ENCODE measurements at regions not wholly inside any gene's neighbourhood (a gene's known extent, or its start where the extent isn't known, plus 50 kb on each side); places are given as distances from the start of the nearest gene placed in this dataset.
"Not testable (repeated sequence)": the region's sequence is repeated elsewhere in the genome, so short reads cannot be mapped to it uniquely, and the experiment has no call there.

DNA sequence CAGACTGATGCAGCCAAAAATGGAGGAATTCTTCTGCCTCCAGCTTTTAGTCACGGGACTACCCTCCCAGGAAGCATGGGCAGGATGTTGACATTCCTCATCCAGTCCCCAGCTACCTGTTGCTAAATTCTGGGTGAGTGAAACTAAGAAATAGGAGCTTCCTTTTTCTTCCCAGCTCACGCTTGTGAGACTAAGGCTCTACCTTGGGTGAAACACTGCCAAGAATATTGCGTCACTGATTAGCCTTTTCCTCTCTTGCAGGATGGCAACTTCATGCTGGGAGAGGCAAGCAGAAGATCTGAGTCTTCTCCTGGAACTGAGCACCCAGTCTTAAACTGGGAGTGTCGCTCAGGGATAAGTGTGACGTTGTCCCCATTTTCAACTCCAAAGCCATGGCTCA is 59.7 kb downstream of the RNU2-63P start:
- FAIRE-seq = peak; percentile 64
- DNase-seq (ENCODE audit: insufficient read length, low spot score) = not testable (repeated sequence)

DNA sequence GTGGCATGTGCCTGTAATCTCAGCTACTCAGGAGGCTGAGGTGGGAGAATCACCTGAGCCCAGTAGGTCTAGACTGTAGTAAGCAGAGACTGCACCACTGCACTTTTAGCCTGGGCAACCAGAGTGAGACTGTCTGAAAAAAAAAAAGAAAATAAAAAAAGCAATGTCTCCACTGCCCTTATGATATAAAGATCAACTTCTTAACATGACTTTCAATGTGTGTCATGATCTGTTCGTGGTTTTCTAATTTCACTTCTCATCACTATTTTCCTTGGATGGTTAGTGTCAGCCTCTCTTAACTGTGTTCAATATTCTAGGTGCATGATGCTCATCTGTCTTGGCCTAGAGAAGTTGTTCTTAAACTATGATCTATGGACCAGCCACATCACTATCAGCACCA is 67.3 kb downstream of the RNU2-63P start:
- DNase-seq (ENCODE audit: insufficient read length, low spot score) = not testable (repeated sequence)
- peak; percentile 33 for FAIRE-seq

DNA sequence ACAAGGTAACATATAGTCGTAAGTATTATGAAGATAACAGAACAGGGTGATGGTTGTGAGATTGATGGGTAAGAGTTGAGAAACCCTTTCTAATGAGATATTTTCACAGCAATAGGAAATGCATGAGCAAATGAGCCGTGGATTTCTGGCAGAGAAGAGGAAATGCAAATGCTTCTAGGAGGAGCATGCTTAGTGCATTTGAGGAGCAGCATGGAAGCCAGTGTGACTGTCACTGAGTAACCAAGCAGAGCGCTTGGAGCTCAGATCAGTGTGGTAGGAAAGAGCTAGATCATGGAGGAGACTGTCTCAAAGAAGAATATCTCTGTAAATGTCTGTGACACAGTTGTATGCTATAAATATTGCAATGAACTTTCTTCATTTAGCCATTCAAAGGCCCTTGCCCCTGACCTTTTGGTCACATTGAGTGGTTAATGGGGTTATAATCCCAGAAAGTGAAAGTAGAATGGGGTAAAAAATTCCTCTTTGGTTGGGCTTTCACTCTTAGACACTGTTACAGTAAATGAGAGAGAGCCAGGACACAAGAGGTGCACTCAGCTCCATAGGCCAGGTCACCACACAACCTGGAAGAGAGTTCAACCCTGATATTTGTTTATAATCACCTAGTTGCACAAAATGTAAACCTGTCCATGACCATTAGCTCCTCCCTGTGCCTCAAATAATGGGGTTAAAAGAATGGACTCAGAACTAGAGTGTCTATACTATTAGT is 69.5 kb downstream of the RNU2-63P start:
- DNase-seq (ENCODE audit: insufficient read length, low spot score) = not testable (repeated sequence)
- peak; percentile 81 for FAIRE-seq

DNA sequence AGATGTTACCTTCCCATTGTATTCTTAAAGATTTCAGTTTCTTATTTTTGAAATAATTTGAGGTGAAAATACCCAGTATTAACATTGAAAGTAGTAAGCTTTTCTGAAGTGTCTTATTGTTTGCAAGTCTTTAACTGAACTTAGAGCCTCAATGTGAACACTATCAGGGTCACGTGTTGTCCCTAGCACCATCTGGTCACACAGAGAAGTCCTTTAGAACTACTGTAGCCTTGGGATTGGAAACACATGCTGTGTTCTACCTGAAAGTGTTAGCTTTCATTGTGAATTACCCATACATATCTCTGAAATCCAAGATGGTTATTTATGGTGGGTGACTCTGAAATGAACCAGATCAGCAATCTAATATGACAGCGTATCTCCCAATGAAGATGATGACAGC is 77.0 kb downstream of the RNU2-63P start:
- peak; percentile 92 for FAIRE-seq
- DNase-seq (ENCODE audit: insufficient read length, low spot score) = not testable (repeated sequence)

DNA sequence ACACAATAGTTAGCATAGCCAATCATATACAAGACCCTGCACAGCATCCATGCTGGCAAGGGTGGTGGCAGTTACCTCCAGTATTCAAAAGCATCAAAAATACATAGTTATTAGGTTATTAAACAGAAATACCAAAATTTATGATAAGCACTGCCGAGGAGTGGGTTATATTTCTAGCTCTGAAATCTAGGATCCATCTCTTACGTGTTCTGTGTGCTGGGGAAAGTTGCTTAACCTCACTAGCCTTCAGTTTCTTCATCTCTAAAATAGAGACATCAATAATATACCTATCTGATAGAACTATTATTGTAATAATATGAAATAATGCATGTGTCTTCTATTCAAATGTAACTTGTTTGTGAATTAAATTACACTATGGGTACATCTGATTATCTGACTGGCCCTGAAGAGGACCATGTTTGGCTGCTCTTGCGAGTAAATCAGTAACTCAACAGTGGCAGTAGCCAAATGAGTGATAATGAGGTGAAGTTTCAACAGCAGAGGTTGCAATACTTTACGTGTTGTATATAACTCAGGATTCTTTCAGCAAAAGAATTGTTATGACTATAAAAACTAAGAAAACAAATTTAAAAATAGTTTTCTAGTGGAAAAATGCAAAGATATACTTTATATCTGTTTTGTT is 93.5 kb upstream of the RGPD2 start:
- DNase-seq (ENCODE audit: insufficient read length, low spot score) = not testable (repeated sequence)
- peak; percentile 27 for FAIRE-seq

DNA sequence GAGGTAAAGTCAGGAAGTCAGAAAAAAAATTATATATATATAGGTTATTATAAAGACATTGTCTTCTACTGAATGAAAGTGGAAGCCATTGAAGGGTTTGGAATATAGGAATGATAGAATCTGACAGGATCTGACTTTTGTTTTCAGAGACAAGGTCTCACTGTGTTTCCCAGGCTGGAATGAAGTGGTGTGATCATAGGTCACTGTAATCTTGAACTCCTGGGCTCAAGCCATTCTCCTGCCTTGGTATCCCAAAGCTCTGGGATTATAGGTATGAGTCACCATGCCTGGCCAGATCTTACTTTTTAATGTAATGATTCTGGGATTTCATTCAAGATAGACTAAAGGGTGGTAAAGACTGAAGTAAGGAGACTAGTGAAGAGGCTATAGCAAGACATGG is 91.6 kb upstream of the RGPD2 start:
- FAIRE-seq = peak; percentile 84

DNA sequence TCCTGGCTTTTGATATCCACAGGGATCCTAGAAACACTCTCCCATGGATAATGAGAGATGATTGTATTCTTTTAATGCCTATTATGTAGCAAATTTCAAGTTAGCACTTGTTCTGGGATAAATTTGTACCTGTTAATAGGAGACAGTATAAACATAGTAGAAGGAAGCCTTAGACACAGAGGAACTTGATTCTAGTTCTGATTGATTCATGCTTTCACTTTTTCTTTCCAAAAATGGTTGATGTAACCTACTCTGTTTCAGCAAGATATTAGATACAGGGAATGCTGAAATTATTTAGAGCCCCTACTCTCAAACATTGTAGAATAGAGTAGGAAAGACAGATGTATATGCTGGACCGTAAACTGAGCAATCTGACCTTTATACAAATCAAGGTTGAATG is 85.3 kb upstream of the RGPD2 start:
- DNase-seq (ENCODE audit: insufficient read length, low spot score) = not testable (repeated sequence)
- FAIRE-seq = peak; percentile 66

More for the DNA sequence above, 91.6 kb upstream of the RGPD2 start:
- DNase-seq (ENCODE audit: insufficient read length, low spot score) = not testable (repeated sequence)

DNA sequence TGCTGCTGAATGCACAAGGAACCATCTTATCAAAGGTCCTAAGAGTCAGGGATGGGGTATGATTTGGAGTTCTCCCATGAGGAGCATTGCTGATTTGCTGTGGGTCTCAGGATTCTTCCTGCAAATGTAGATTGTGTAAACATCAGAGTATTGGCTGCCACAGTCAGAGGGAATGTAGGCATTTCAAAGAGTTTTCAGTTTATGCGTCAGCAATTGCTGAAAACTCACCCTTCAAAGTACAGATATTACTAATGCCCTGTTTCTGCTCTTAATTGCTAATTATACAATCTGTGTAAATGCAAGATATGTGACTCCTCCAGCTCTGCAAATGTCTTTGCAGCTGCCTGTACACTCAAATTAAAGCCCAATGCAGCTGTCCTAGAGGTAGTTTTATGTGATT is 83.4 kb upstream of the RGPD2 start:
- not testable (repeated sequence) for DNase-seq (ENCODE audit: insufficient read length, low spot score)
- peak; percentile 84 for FAIRE-seq

DNA sequence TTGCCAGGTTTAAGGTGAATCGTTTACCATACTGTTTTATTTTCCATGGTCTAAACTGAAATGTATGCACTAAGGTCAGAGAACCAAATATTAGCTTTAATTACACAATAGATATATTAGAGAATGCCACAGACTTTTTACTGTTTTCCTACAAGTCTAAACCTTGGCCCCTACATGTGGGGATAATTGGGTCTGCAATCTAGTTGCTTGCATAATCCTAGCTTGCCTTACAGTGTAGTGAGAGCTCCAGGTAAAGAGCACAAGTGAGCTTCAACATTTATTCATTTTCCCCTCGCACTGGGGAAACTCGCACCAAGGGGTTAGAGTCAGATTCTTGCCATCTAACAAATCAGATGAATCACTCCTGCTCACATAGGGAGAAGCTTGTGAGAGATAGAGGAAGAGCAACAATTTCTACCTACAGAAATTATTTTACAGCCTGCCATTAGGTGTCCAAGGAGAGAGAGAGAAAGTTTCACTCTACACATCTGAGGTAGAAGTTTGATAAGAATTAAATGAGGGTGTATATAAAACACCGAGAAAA is 82.0 kb upstream of the RGPD2 start:
- FAIRE-seq; DNase-seq (ENCODE audit: insufficient read length, low spot score): not testable (repeated sequence)

DNA sequence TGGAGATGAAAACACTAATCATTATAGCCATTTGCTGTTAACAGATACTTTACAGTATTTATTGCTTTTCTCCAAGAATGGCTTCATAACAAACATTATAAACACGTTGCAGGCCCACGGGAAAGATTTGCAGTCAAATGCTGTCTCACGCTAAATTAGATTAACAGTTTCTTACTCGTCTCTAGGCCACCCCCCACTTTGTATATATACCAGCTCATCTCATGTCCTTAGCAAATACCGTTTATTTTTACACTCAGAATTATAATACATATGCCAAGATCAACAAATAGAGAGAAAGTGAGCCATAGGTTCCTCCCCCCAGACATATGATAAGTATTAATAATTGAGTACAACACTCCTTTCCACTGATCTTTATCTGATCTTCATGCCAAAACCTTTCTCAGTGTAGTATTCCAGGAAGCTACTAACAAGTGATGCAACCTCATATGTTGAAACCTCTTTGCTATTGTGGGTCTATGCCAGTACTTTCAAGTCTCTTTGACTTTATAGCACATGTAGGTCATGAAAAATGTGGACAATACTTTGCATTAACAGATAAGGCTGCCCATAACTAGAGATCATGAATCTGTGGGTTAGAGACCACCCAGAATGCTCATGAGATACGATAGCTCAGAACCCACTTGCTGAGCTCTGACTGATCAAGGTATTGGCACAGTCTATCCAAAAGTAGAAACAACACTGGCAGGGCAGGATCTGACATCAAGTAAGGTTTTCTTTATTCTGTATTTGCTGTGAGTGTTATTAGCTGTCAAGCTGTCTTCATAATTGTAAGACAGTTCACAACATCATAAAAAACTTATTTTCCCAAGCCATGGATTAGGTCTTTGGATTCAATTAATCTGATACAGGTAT is 77.9 kb upstream of the RGPD2 start:
- DNase-seq (ENCODE audit: insufficient read length, low spot score) = not testable (repeated sequence)
- FAIRE-seq = peak; percentile 36

DNA sequence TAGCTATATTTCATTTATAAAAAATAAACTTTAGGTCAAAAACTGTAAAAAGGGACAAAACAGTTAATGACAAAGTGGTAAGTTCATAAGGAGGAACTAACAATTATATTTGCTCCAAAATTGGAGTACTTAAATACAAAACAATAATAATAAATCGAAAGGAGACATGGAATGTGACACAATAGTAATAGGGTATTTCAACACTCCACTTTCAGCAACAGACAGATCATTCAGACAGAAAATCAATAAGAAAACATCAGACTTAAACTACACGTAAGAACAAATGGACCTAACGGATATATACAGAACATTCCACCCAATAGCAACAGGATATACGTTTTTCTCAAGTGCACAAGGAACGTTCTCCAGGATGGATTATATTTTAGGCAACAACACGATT is 58.1 kb upstream of the RGPD2 start:
- peak; percentile 62 for FAIRE-seq

More for the DNA sequence above, 58.1 kb upstream of the RGPD2 start:
- not testable (repeated sequence) for DNase-seq (ENCODE audit: insufficient read length, low spot score)
